ENCODE measurements at regions not wholly inside any gene's neighbourhood (a gene's known extent, or its start where the extent isn't known, plus 50 kb on each side); places are given as distances from the start of the nearest gene placed in this dataset.

DNA sequence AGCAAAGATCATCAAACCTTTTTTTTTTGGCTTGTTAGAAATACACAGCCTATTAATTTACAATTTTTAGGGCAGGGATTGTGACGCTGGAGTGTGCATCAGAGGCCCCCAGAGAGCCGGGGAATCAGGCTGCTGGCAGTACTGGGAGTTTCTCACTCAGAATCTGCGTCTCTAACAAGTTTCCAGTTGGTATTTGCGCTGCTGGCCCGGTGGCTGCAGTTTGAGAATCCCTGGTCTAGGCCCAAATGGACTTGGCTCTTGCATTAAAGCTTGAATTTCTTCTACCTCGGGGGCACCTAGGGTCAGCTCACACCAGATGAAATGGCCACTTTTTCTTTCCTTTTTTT is 150.9 kb upstream of the CIBAR2 start:
- intact Hi-C loops (cut with DNase I) = no loop called here
- 85 to 96% (median 89%) methylated on average over 6 of the region's 6 CpGs for WGBS, 4 donors

DNA sequence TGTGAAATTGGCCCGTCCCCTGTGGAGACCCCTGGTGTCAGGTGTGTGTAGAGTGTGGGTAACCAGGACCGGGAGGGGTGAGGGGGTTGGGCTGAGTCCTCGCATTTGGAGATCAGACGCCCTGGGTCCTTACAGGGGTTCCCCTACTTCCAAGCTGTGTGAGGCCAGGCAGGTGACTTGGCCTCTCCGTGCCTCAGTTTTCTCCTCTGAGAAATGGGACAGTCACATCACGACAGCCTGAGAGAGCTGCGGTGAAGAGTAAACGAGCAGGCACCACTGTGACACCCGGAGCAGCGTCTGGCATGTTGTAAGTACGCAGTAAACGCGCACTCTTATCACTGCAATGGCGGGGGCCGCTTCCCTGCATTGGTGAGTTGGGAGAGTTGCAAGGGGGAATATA is 152.5 kb upstream of the CIBAR2 start:
- Histone ChIP-seq H3K27me3 (no peaks in the 10 kb centered on the region), H3K9me3 (replicated peaks in 1 of 3) (no peaks in the 10 kb centered on the region), H3K4me3 (no peak overlapping the region), H3K36me3 (replicated peaks in 1 of 2) (no peaks in the 10 kb centered on the region), H3K27ac (peak overlapping the region in 1 of 5 donors; percentile 55), H3K4me1 (replicated peaks in 1 of 2) (peaks cover 18 to 25% of the 10 kb centered on the region in 2 donors)
- intact Hi-C loops (cut with DNase I) = no loop called here
- WGBS, 4 donors = 91 to 95% (median 93%) methylated on average over 15 of the region's 15 CpGs
- no peak for DNase-seq
- TF ChIP-seq POLR2A (IDR thresholded peaks at IDR 0.05) = no peak
- TF ChIP-seq, protein P1, sequence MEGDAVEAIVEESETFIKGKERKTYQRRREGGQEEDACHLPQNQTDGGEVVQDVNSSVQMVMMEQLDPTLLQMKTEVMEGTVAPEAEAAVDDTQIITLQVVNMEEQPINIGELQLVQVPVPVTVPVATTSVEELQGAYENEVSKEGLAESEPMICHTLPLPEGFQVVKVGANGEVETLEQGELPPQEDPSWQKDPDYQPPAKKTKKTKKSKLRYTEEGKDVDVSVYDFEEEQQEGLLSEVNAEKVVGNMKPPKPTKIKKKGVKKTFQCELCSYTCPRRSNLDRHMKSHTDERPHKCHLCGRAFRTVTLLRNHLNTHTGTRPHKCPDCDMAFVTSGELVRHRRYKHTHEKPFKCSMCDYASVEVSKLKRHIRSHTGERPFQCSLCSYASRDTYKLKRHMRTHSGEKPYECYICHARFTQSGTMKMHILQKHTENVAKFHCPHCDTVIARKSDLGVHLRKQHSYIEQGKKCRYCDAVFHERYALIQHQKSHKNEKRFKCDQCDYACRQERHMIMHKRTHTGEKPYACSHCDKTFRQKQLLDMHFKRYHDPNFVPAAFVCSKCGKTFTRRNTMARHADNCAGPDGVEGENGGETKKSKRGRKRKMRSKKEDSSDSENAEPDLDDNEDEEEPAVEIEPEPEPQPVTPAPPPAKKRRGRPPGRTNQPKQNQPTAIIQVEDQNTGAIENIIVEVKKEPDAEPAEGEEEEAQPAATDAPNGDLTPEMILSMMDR (IDR thresholded peaks at IDR 0.05) = no peak

More for the DNA sequence above, 150.9 kb upstream of the CIBAR2 start:
- Histone ChIP-seq H3K9me3 (replicated peaks in 1 of 3) (no peaks in the 10 kb centered on the region), H3K27ac (no peak overlapping the region), H3K36me3 (replicated peaks in 1 of 2) (no peaks in the 10 kb centered on the region), H3K4me1 (replicated peaks in 1 of 2) (peaks cover 18 to 30% of the 10 kb centered on the region in 2 donors), H3K4me3 (no peak overlapping the region), H3K27me3 (no peaks in the 10 kb centered on the region)
- no peak for TF ChIP-seq POLR2A (IDR thresholded peaks at IDR 0.05)
- TF ChIP-seq, protein P1 (IDR thresholded peaks at IDR 0.05) = no peak
- DNase-seq = no peak

DNA sequence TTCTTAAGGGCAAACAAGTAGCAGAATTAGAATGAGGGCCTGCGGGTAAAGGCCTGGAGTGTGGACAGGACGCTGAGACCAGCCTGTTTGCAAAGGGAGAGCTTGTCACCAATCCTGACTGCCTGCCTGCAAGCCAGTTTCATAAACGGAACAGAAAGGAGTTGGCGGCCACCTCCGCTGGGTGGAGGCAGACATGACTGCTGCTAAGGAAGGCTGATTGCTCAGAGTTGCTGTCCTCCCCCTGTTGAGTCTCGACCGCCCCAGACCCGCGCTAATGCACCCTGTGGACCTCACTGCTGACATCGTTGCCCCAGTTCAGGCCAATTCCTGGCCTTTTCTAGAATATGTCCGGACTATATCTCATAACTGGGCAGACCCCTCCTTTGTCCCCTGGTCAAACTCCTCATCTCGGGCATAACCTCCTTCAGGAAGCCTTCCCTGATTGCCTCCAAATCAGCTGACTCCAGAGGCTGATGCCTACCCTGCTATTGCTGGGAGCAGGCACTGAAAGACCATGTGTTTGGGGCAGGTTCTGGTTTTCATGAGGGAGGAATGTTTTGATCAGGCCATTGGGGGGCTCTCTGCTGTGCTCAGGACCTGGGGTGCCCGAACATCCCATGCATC is 153.0 kb upstream of the CIBAR2 start:
- intact Hi-C loops (cut with DNase I) = no loop called here
- peak overlapping the region in 2 of 5 donors; percentile 55 to 64 for H3K27ac ChIP-seq

DNA sequence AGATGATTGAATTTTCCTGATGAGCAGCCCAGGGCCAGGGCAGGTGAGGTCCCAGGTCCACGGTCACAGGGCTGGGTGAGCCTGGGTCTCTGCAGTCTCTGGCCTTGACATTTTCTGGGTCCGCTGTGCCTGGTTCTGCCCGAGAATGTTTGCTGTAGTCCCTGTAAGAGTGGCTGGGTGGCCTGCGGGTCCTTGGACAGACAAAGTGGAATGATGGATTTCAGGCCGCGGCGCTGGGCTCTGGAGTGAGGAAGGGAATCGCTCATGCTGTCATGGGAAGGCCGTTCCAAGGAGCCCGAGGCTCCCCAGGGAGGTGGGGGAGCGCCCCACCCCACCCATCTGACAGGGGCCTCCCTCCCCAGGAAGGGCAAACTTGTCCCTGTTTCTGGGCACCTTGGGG is 153.5 kb upstream of the CIBAR2 start:
- no peaks in the 10 kb centered on the region for H3K9me3 ChIP-seq (replicated peaks in 1 of 3)
- intact Hi-C loops (cut with DNase I) = no loop called here
- H3K27me3 ChIP-seq = no peaks in the 10 kb centered on the region
- H3K36me3 ChIP-seq (replicated peaks in 1 of 2) = no peaks in the 10 kb centered on the region
- 43 to 59% (median 50%) methylated on average over 2 to 11 of the region's 11 CpGs for WGBS, 4 donors
- DNase-seq = peak in 5 of 7 donors; percentile 65 to 76 (median 73)
- H3K4me1 ChIP-seq (replicated peaks in 1 of 2) = peaks cover 18 to 33% of the 10 kb centered on the region in 2 donors
- H3K27ac ChIP-seq = peak overlapping the region in 2 of 5 donors; percentile 55 to 64
- TF ChIP-seq, protein P1 (IDR thresholded peaks at IDR 0.05) = no peak
- no peak for TF ChIP-seq POLR2A (IDR thresholded peaks at IDR 0.05)
- no peak overlapping the region for H3K4me3 ChIP-seq

More for the DNA sequence above, 153.0 kb upstream of the CIBAR2 start:
- Histone ChIP-seq H3K9me3 (replicated peaks in 1 of 3) (no peaks in the 10 kb centered on the region), H3K27me3 (no peaks in the 10 kb centered on the region), H3K4me1 (replicated peaks in 1 of 2) (peaks cover 18 to 29% of the 10 kb centered on the region in 2 donors), H3K4me3 (no peak overlapping the region), H3K36me3 (replicated peaks in 1 of 2) (no peaks in the 10 kb centered on the region)
- DNase-seq = peak in 4 of 7 donors; percentile 42 to 54 (median 52)
- WGBS, 4 donors = 82 to 91% (median 85%) methylated on average over 12 to 13 of the region's 13 CpGs
- TF ChIP-seq, protein P1 (IDR thresholded peaks at IDR 0.05) = no peak
- no peak for TF ChIP-seq POLR2A (IDR thresholded peaks at IDR 0.05)
